ENCODE measurements at regions not wholly inside any gene's neighbourhood (a gene's known extent, or its start where the extent isn't known, plus 50 kb on each side); places are given as distances from the start of the nearest gene placed in this dataset.

DNA sequence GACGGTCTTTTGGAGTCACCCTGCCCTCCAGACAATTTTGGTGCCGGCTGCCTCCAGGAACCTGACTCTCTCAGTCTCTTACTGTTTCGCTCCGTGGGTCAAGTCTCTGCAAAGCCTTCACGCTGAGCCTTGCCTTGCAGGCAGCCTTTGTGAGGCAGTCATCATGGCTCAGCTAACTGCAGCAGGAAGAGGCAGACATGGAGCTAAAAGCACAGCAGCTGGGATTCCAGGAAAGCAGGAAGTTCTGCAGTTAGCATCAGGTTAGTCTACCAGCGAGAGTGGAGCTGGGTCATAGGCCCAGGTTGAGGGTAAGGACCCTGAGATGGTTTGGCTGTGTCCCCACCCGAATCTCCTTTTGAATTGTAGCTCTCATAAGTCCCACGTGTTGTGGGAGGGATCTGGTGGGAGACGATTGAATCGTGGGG, 305.4 kb downstream of the PCNX1 start:
- TF ChIP-seq, protein P1, sequence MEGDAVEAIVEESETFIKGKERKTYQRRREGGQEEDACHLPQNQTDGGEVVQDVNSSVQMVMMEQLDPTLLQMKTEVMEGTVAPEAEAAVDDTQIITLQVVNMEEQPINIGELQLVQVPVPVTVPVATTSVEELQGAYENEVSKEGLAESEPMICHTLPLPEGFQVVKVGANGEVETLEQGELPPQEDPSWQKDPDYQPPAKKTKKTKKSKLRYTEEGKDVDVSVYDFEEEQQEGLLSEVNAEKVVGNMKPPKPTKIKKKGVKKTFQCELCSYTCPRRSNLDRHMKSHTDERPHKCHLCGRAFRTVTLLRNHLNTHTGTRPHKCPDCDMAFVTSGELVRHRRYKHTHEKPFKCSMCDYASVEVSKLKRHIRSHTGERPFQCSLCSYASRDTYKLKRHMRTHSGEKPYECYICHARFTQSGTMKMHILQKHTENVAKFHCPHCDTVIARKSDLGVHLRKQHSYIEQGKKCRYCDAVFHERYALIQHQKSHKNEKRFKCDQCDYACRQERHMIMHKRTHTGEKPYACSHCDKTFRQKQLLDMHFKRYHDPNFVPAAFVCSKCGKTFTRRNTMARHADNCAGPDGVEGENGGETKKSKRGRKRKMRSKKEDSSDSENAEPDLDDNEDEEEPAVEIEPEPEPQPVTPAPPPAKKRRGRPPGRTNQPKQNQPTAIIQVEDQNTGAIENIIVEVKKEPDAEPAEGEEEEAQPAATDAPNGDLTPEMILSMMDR (IDR thresholded peaks at IDR 0.05): no peak
- TF ChIP-seq POLR2A (IDR thresholded peaks at IDR 0.05): no peak

Data from lower leg skin (tissue), 3 donors.